Stimulated activated CD4-positive, alpha-beta T cell treated with anti-CD3 and anti-CD28 coated beads, Interleukin-2, amount 100 ng/mL, for 4 hours (primary cell): ENCODE measurements at regions not wholly inside any gene's neighbourhood (a gene's known extent, or its start where the extent isn't known, plus 50 kb on each side); places are given as distances from the start of the nearest gene placed in this dataset.

Source experiments
- DNase-seq: peaks from one replicate; pipeline ENCODE4 v3.0.0-alpha.2; 2020; ENCODE audit warnings: low read depth

DNA sequence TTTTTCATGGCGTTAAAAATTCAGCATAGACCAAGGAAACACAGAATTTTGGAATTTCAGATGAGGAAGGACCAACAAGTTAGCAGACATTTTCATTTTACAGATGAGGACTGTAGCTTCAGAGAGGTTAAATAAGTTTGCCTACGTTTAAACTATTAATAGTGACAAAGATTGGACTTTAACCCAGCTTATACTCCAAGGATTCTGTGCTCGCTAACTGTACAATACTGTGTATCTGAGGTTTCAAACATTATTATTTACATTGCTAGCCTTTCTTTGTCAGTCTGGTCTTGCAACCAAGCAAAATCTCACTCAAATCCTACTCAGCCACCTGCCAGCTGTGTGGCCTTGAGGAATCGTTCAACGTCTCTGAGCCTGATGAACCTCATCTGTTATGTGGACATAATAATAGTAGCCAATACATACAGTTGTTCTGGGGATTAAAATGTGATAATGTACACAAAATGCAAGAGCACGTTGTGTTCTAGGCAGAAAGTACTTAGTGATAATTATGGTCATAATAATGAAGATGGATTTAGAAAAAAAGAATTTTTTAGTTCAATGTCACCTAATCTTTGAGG is 462.4 kb upstream of the TRIB2 start:
- no peak for DNase-seq

GRCh38 chr2:12256206-12256605 is 460.5 kb upstream of the TRIB2 start:
- no peak for DNase-seq

DNA sequence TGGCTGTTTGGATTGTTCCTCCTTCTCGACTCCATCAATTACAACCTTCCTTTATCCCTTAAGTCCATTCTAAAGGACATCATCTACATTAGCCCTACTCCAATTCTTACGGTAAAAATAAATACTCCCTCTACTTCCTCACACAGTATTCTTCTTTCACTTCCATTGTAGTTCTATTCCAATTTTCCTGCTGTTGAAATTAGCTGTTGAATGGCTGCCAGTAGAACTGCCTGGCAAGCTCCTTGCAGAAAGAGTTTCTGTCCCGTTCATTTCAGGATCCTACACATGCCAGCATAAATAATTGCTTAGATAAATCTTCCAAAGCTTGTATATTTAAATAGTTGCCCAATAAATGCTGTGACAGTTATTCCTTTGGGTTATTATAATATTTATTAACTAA is 459.3 kb upstream of the TRIB2 start:
- no peak for DNase-seq

GRCh38 chr2:12259493-12259892 is 457.2 kb upstream of the TRIB2 start:
- DNase-seq, result no peak

DNA sequence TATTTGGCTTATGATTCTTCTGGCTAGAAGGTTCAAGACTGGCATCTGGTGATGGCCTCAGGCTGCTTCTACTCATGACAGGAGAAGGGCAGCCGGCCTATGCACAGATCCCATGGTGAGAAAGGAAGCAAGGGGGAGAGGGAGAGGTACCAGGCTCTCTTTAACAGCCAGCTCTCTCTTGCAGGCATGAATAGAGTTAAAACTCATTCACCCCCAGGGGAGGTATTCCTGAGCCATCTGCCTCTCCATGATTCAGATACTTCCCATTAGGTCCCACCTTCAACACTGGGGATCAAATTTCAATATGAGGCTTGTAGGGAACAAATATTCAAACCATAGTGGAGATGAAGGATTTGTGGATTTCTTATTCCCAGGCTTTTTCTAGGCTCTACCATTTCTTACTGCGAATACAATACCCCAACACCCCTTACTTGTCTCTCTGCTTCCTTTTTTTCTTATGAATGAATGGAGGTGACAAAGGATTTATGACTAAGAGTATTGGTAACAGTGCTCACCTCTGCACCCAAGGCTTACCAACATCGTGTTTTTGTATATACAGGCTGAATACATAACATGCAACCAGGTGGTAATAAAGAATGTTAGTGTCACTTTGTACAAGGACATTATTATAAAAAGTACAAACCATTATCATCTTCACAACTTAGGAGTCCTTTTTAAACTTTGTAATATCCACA is 454.6 kb upstream of the TRIB2 start:
- DNase-seq, result no peak

- no peak for DNase-seq
Measured at GRCh38 chr2:12262681-12263436, 453.9 kb upstream of the TRIB2 start.

- DNase-seq, result no peak
Measured at GRCh38 chr2:12263730-12264129, 453.0 kb upstream of the TRIB2 start.

DNA sequence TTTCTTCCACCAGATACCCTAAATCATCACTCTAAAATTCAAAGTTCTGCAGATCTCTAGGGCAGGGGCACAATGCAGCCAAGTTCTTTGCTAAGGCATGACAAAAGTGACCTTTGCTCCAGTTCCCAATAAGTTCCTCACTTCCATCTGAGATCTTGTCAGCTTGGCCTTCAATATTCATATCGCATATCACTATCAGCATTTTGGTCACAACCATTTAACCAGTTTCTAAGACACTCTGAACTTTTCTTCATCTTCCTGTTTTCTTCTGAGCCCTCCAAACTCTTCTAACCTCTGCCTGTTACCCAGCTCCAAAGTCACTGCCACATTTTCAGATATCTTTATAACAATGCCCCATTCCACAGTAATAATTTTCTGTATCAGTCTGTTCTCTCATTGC is 452.6 kb upstream of the TRIB2 start:
- DNase-seq, result no peak

DNA sequence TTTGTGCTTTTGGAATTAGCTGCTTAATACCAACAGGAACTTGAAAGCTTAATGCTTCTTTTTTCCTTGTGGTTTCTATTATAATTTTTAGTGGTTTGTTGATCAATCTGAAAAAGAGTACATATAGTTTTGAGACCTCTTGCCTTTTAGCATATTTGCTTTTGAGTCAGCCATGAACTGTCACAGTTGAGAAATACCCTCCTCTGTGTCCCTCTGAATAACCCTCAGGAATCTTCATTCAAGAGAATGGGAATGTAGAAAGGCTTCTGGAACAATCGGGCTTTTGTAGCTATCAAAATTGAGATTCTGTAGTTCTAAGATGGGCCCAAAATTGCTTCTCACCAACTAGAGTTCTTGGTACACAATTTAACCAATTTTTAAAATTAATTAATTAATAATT is 451.1 kb upstream of the TRIB2 start:
- no peak for DNase-seq

DNA sequence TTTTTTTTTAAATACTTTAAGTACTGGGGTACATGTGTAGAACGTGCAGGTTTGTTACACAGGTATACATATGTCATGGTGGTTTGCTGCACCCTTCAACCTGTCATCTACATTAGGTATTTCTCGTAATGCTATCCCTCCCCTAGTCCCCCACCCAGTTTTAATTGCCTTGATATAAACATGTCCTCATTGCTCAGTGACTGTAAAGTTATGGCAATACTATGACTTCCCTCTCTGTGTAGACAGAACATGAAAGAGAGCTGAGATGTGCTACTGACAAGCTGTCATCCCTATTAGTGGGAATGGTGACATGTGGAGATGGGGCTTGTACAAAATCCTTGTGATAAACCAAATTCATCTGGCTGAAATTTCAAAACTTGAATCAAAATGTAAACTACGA is 449.7 kb upstream of the TRIB2 start:
- no peak for DNase-seq

GRCh38 chr2:12269041-12269972 is 447.4 kb upstream of the TRIB2 start:
- no peak for DNase-seq

- DNase-seq, result no peak
Measured at GRCh38 chr2:12270876-12271588, 445.7 kb upstream of the TRIB2 start.

- DNase-seq, result no peak
Measured at GRCh38 chr2:12271589-12271984, 445.1 kb upstream of the TRIB2 start.

DNA sequence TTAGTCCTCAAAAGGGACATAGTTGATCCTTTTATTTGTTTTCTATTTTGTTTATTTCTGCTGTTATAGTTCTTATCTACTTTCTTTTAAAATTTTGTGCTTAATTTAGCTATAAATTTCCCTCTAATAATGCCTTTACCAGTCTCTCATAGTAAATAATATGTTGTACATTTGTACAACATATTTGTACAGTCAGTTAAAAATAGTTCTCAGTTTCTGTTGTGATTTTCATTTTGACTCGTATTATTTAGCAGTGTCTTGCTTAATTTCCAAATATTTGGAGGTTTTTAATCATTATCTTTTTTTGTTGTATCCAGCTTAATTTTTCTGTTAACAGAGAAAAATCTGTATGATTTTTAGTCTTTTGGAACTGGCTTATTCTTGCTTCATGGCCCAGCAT is 443.6 kb upstream of the TRIB2 start:
- DNase-seq, result no peak

DNA sequence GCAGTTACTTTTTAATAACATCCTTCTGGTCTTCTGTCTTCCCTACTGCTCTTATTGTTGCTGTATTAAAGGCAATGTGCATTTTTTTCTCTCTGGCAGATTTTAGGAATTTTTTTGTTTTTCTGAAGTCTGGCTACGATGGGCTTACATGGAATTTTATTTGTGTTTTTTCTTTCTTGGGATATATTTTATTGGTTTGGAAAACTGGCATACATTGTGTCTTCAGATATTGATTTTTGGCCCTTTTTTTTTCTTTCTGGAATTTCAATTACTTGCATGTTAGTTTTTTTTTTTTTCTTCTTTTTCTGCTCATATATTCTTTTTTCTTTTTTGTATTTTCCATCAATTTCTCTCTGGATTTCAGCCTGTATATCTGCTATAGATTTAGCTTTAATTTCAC is 442.1 kb upstream of the TRIB2 start:
- DNase-seq, result no peak

GRCh38 chr2:12277241-12278034 is 439.3 kb upstream of the TRIB2 start:
- DNase-seq, result no peak

GRCh38 chr2:12278217-12278750 is 438.5 kb upstream of the TRIB2 start:
- DNase-seq, result no peak

- no peak for DNase-seq
Measured at GRCh38 chr2:12282780-12283695, 433.7 kb upstream of the TRIB2 start.

DNA sequence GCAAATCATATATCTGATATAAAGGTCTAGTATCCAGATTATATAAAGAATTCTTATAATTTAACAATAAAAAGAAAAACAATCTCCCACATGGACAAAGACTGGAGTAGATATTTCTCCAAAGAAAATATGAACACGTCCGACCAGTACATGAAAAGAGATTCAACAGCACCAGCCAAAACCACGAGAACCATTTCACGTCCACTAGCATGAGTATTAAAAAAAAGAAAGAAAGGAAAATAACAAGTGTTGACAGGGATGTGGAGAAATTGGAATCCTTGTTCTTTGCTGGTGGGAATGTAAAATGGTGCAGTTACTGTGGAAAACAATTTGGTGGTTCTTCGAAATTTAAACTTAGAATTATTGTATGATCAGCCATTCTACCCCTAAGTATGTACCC is 432.7 kb upstream of the TRIB2 start:
- DNase-seq, result no peak

DNA sequence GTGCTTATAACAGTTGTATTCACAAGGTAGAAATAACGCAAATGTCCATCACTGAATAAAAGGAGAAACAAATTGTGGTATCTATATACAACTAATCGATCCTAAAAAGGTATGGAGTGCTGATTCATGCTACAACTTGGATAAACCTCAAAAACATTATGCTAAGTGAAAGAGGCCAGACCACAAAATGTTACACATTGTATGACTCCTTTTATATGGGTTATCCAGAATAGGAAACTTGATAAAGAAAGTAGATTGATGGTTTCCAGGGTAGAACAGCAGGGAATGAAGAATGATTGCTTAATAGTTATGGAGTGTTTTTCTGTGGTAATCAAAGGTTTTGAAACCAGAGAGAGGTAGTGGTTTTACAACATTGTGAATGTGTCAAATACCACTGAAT is 432.2 kb upstream of the TRIB2 start:
- no peak for DNase-seq
